Esophagus muscularis mucosa (tissue), 3 donors: ENCODE measurements at regions not wholly inside any gene's neighbourhood (a gene's known extent, or its start where the extent isn't known, plus 50 kb on each side); places are given as distances from the start of the nearest gene placed in this dataset.
"Not testable (repeated sequence)": the region's sequence is repeated elsewhere in the genome, so short reads cannot be mapped to it uniquely, and the experiment has no call there.

Experiments
- POLR2A ChIP-seq: fragments of 450-650 bp; IDR thresholded peaks from one replicate; pipeline ENCODE4 v1.6.1; 2017; ENCODE audit warnings: antibody characterized with exemption, moderate library complexity, mild to moderate bottlenecking, low read depth
- TF ChIP-seq, protein P1 (sequence below), 3 experiments: fragments of 200-600 bp in 2 of 3; fragments of 450-650 bp in 1 of 3; sonication (generic) in 2 of 3; IDR thresholded peaks; one replicate each; pipeline ENCODE4 v1.5.1; 2017 to 2019; ENCODE audit warnings: antibody characterized with exemption in 3 of 3, mild to moderate bottlenecking in 2 of 3, moderate library complexity in 1 of 3

DNA sequence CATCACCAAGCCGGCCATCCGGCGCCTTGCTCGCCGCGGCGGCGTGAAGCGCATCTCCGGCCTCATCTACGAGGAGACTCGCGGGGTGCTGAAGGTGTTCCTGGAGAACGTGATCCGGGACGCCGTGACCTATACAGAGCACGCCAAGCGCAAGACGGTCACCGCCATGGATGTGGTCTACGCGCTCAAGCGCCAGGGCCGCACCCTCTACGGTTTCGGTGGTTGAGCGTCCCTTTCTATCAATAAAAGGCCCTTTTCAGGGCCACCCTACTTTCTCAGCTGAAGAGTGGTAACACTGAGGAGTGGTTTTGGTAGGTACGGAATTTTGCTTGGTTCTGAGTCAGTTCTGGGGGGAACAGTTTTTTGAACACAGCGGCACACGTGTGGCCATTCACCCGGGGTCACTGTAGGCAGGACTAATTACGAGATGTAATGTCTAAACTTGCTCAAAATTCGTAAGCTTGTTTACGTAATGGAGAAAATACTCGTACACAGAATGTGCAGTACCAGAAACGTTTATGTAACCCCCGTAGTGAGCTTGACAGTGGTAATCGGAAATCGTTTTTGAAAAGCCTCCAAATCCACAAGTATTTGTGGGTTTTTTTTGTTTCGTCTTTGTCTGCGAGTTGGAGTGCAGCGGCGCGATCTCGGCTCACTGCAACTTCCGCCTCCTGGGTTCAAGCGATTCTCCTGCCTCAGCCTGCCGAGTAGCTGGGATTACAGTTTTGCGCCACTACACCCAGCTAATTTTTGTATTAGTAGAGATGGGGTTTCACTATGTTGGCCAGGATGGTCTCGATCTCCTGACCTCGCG, 87.8 kb downstream of the OR2B2 start:
- TF ChIP-seq, protein P1, sequence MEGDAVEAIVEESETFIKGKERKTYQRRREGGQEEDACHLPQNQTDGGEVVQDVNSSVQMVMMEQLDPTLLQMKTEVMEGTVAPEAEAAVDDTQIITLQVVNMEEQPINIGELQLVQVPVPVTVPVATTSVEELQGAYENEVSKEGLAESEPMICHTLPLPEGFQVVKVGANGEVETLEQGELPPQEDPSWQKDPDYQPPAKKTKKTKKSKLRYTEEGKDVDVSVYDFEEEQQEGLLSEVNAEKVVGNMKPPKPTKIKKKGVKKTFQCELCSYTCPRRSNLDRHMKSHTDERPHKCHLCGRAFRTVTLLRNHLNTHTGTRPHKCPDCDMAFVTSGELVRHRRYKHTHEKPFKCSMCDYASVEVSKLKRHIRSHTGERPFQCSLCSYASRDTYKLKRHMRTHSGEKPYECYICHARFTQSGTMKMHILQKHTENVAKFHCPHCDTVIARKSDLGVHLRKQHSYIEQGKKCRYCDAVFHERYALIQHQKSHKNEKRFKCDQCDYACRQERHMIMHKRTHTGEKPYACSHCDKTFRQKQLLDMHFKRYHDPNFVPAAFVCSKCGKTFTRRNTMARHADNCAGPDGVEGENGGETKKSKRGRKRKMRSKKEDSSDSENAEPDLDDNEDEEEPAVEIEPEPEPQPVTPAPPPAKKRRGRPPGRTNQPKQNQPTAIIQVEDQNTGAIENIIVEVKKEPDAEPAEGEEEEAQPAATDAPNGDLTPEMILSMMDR (IDR thresholded peaks at IDR 0.05) = not testable (repeated sequence)
- not testable (repeated sequence) for TF ChIP-seq POLR2A
